Breast epithelium (tissue), 4 donors: ENCODE measurements at regions not wholly inside any gene's neighbourhood (a gene's known extent, or its start where the extent isn't known, plus 50 kb on each side); places are given as distances from the start of the nearest gene placed in this dataset.

ENCODE experiments used
- DNase-seq, 2 donors: peaks; one replicate each; pipeline ENCODE4 v3.0.0-alpha.2; 2019; ENCODE audit warnings: low spot score in 2 of 2
- H3K27ac ChIP-seq, 2 donors: fragments of 200-600 bp; sonication (generic) in 1 of 2; one replicate each; pipeline ENCODE4 v1.5.1; 2016 to 2019; ENCODE audit warnings: mild to moderate bottlenecking in 1 of 2
- H3K27me3 ChIP-seq, 2 donors: fragments of 200-600 bp; sonication (generic) in 1 of 2; one replicate each; pipeline versions ENCODE4 v1.5.1 to v1.6.0; 2017 to 2019; ENCODE audit warnings: control low read depth in 1 of 2, mild to moderate bottlenecking in 1 of 2
- H3K36me3 ChIP-seq: fragments of 200-600 bp; one replicate; pipeline ENCODE4 v1.5.1; 2019
- H3K4me1 ChIP-seq, 2 donors: fragments of 200-600 bp; sonication (generic); one replicate each; pipeline ENCODE4 v1.5.1; 2016 to 2019; ENCODE audit warnings: control low read depth in 1 of 2
- H3K4me3 ChIP-seq, 3 donors: fragments of 200-600 bp; sonication (generic); 1 replicate in 2 of 3; 2 replicates in 1 of 3; pipeline ENCODE4 v1.5.1; 2016 to 2019; ENCODE audit warnings: mild to moderate bottlenecking in 3 of 3, moderate library complexity in 2 of 3
- H3K9me3 ChIP-seq, 2 donors: fragments of 200-600 bp; sonication (generic) in 1 of 2; one replicate each; pipeline ENCODE4 v1.5.1; 2016 to 2019; ENCODE audit warnings: control low read depth in 1 of 2
- POLR2A ChIP-seq: fragments of 450-650 bp; IDR thresholded peaks from one replicate; pipeline ENCODE4 v1.6.1; 2016; ENCODE audit warnings: antibody characterized with exemption, mild to moderate bottlenecking, moderate library complexity
- POLR2AphosphoS5 ChIP-seq, 3 donors: sonication (generic); formaldehyde crosslinking; IDR thresholded peaks; one replicate each; pipeline ENCODE4 v1.6.1; 2017; ENCODE audit warnings: antibody characterized with exemption in 3 of 3
- intact Hi-C: fragments of 100-400 bp; cut with DNase I; formaldehyde crosslinking; loops from one replicate; pipeline ENCODE4 v1.15.1; 2023; ENCODE audit warnings: low total_unique reads
- TF ChIP-seq, protein P1 (sequence below), 3 donors: fragments of 450-650 bp; IDR thresholded peaks; one replicate each; pipeline ENCODE4 v1.5.1; 2016 to 2017; ENCODE audit warnings: antibody characterized with exemption in 3 of 3, mild to moderate bottlenecking in 3 of 3, moderate library complexity in 3 of 3

DNA sequence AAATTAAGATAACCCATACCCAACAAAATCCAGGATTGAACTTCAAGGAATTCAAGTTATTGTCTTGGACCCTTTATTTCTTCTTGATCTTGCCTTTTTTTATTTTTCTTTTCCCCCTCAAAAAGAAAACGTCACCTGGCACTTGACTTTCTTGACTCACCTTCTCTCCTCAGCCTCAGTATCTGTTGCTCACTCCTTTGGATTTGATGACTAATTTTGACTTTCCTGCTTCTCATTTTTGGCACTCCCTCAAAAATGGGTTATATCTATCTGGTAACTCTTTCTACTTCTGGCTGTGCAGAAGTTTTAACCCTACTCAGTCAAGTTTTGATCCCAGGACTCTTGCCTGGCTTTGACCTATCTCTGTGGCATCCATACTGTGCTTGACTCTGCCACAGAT is 66.6 kb upstream of the SPATA31D4 start:
- Histone ChIP-seq H3K4me3 (no peak overlapping the region), H3K36me3 (no peaks in the 10 kb centered on the region), H3K27ac (no peak overlapping the region), H3K4me1 (no peaks in the 10 kb centered on the region), H3K27me3 (no peaks in the 10 kb centered on the region), H3K9me3 (no peaks in the 10 kb centered on the region)
- intact Hi-C loops: no loop called here
- no peak for DNase-seq
- TF ChIP-seq, protein P1, sequence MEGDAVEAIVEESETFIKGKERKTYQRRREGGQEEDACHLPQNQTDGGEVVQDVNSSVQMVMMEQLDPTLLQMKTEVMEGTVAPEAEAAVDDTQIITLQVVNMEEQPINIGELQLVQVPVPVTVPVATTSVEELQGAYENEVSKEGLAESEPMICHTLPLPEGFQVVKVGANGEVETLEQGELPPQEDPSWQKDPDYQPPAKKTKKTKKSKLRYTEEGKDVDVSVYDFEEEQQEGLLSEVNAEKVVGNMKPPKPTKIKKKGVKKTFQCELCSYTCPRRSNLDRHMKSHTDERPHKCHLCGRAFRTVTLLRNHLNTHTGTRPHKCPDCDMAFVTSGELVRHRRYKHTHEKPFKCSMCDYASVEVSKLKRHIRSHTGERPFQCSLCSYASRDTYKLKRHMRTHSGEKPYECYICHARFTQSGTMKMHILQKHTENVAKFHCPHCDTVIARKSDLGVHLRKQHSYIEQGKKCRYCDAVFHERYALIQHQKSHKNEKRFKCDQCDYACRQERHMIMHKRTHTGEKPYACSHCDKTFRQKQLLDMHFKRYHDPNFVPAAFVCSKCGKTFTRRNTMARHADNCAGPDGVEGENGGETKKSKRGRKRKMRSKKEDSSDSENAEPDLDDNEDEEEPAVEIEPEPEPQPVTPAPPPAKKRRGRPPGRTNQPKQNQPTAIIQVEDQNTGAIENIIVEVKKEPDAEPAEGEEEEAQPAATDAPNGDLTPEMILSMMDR (IDR thresholded peaks at IDR 0.05): no peak
- no peak for TF ChIP-seq POLR2A
- no peak for TF ChIP-seq POLR2AphosphoS5 (IDR thresholded peaks at IDR 0.05)

- Histone ChIP-seq H3K36me3 (no peaks in the 10 kb centered on the region), H3K9me3 (no peaks in the 10 kb centered on the region), H3K27me3 (no peaks in the 10 kb centered on the region), H3K27ac (no peak overlapping the region), H3K4me3 (no peak overlapping the region), H3K4me1 (no peaks in the 10 kb centered on the region)
- intact Hi-C loops: no loop called here
- TF ChIP-seq POLR2A (no peak), POLR2AphosphoS5 (IDR thresholded peaks at IDR 0.05) (no peak)
- TF ChIP-seq, protein P1 (IDR thresholded peaks at IDR 0.05): no peak
- no peak for DNase-seq
These were observed 60.1 kb upstream of the SPATA31D4 start for GRCh38 chr9:81868145-81868544.

- no peak overlapping the region for H3K27ac ChIP-seq
- H3K36me3 ChIP-seq: no peaks in the 10 kb centered on the region
- H3K4me1 ChIP-seq: no peaks in the 10 kb centered on the region
- intact Hi-C loops: no loop called here
- H3K4me3 ChIP-seq: no peak overlapping the region
- H3K27me3 ChIP-seq: no peaks in the 10 kb centered on the region
- TF ChIP-seq POLR2AphosphoS5 (IDR thresholded peaks at IDR 0.05) (no peak), POLR2A (no peak)
- TF ChIP-seq, protein P1 (IDR thresholded peaks at IDR 0.05): no peak
- DNase-seq: no peak
- H3K9me3 ChIP-seq: no peaks in the 10 kb centered on the region
These were observed 56.5 kb upstream of the SPATA31D4 start for GRCh38 chr9:81871695-81872094.

DNA sequence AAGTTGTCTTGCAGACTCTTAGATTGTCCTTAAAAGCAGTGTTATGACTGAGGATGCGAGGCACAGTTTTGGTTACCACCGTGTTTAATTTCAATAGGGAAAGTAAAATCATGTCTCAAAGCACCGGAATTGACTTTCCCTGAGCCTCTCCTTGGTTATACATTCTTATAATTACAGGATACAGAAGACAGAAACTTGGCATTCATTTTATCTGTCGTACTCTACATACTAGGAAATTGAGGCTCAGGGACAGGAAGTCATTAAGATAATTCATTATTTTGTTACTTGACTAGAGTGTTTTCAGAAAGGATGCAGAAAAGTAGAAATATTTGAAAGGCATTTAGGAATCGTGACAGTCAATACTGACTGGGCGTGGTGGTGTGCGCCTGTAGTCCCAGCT is 54.0 kb upstream of the SPATA31D4 start:
- Histone ChIP-seq H3K27ac (no peak overlapping the region), H3K27me3 (no peaks in the 10 kb centered on the region), H3K9me3 (no peaks in the 10 kb centered on the region), H3K4me3 (no peak overlapping the region), H3K36me3 (no peaks in the 10 kb centered on the region), H3K4me1 (no peaks in the 10 kb centered on the region)
- intact Hi-C loops: no loop called here
- TF ChIP-seq POLR2AphosphoS5 (IDR thresholded peaks at IDR 0.05) (no peak), POLR2A (no peak)
- TF ChIP-seq, protein P1 (IDR thresholded peaks at IDR 0.05): no peak
- DNase-seq: no peak

- DNase-seq: no peak
- H3K4me1 ChIP-seq: no peaks in the 10 kb centered on the region
- intact Hi-C loops: no loop called here
- H3K9me3 ChIP-seq: no peaks in the 10 kb centered on the region
- no peak for TF ChIP-seq POLR2A
- TF ChIP-seq POLR2AphosphoS5 (IDR thresholded peaks at IDR 0.05): no peak
- TF ChIP-seq, protein P1 (IDR thresholded peaks at IDR 0.05): no peak
- no peaks in the 10 kb centered on the region for H3K27me3 ChIP-seq
- no peaks in the 10 kb centered on the region for H3K36me3 ChIP-seq
- H3K27ac ChIP-seq: no peak overlapping the region
- no peak overlapping the region for H3K4me3 ChIP-seq
These were observed 53.3 kb upstream of the SPATA31D4 start for GRCh38 chr9:81874931-81875330.
